Panc1 (cell line): ENCODE measurements at regions not wholly inside any gene's neighbourhood (a gene's known extent, or its start where the extent isn't known, plus 50 kb on each side); places are given as distances from the start of the nearest gene placed in this dataset.

ENCODE experiments used
- ATAC-seq: fragments of 200-7000 bp; cut with Tn5 transposase; 2 replicates; pipeline ENCODE4 v1.9.1; 2020; ENCODE audit warnings: mild to moderate bottlenecking, moderate library complexity
- BruUV-seq: library from RNA; stranded (reverse); fragments of 400-500 nt; replicated peaks from 2 replicates; lab custom pipeline; 2021; lab: Mats Ljungman, UMichigan
- CTCF ChIA-PET: fragments of 300-600 bp; sonication (Branson Sonifier 250); formaldehyde crosslinking; loops from one replicate; lab custom pipeline; 2022; ENCODE audit warnings: antibody characterized with exemption; lab: Charles Lee
- POLR2A ChIA-PET: fragments of 300-600 bp; sonication (Branson Sonifier 250); formaldehyde crosslinking; loops from one replicate; lab custom pipeline; 2022; ENCODE audit warnings: antibody characterized with exemption; lab: Charles Lee
- DNase-seq: peaks from one replicate; pipeline ENCODE4 v3.0.0-alpha.2; 2010; ENCODE audit warnings: low read depth, low spot score
- H3K27ac ChIP-seq: 2 replicates; pipeline ENCODE4 v1.5.1; 2011; ENCODE audit warnings: mild to moderate bottlenecking, low read length, inconsistent platforms
- H3K27me3 ChIP-seq: fragments of 200-500 bp; sonication (Bioruptor generic); 2 replicates; pipeline ENCODE4 v1.6.0; 2014; ENCODE audit warnings: low read length, inconsistent platforms; ENCODE audit not compliant: control insufficient read depth, insufficient read depth
- H3K36me3 ChIP-seq: fragments of 200-500 bp; sonication (Bioruptor generic); 2 replicates; pipeline ENCODE4 v1.5.1; 2014; ENCODE audit warnings: inconsistent platforms, mild to moderate bottlenecking, low read length, moderate library complexity; ENCODE audit not compliant: control insufficient read depth, insufficient read depth
- H3K4me1 ChIP-seq: 2 replicates; pipeline ENCODE4 v1.5.1; 2011; ENCODE audit warnings: inconsistent platforms, mild to moderate bottlenecking, low read length, moderate library complexity; ENCODE audit not compliant: control insufficient read depth, insufficient read depth
- H3K4me3 ChIP-seq, 2 experiments: 2 replicates each; pipeline ENCODE4 v1.5.1; 2011 to 2012; ENCODE audit warnings: low read depth in 2 of 2, low read length in 2 of 2, mild to moderate bottlenecking in 2 of 2, inconsistent platforms in 1 of 2, moderate library complexity in 1 of 2
- H3K9me3 ChIP-seq: fragments of 200-500 bp; sonication (Bioruptor generic); 2 replicates; pipeline ENCODE4 v1.5.1; 2014; ENCODE audit warnings: low read depth, mild to moderate bottlenecking, inconsistent platforms, low read length, moderate library complexity; ENCODE audit not compliant: control insufficient read depth, insufficient read depth
- POLR2AphosphoS5 ChIP-seq: IDR thresholded peaks from 2 replicates; pipeline ENCODE4 v1.6.1; 2012; ENCODE audit warnings: mild to moderate bottlenecking, low read depth, low read length, moderate library complexity
- SIN3A ChIP-seq: IDR thresholded peaks from 2 replicates; pipeline ENCODE4 v1.6.1; 2012; ENCODE audit warnings: low read depth, mild to moderate bottlenecking, low read length, moderate library complexity, borderline replicate concordance; ENCODE audit not compliant: insufficient read depth
- TCF7L2 ChIP-seq: IDR thresholded peaks from 2 replicates; pipeline ENCODE4 v1.6.1; 2011; ENCODE audit warnings: mild to moderate bottlenecking, low read depth, low read length, inconsistent platforms
- in situ Hi-C: cut with HindIII; loops from 2 replicates; pipeline ENCODE4 v1.10.0; 2016; ENCODE audit warnings: low sequenced_read_pairs, low pct_unique_long_range_greater_than_20kb
- intact Hi-C: fragments of 100-400 bp; cut with micrococcal nuclease; formaldehyde crosslinking; loops from one replicate; pipeline ENCODE4 v1.10.0; 2022; ENCODE audit not compliant: unreplicated experiment
- TF ChIP-seq, protein P1 (sequence below): fragments of 450-650 bp; IDR thresholded peaks from 2 replicates; pipeline ENCODE4 v1.5.1; 2017; ENCODE audit warnings: mild to moderate bottlenecking
- TF ChIP-seq, protein P2 (sequence below), 2 experiments: IDR thresholded peaks; 2 replicates each; pipeline ENCODE4 v1.6.1; 2011 to 2012; ENCODE audit warnings: low read depth in 2 of 2, control low read depth in 1 of 2, low read length in 1 of 2, mild to moderate bottlenecking in 1 of 2, moderate library complexity in 1 of 2; ENCODE audit not compliant: insufficient read depth in 1 of 2

DNA sequence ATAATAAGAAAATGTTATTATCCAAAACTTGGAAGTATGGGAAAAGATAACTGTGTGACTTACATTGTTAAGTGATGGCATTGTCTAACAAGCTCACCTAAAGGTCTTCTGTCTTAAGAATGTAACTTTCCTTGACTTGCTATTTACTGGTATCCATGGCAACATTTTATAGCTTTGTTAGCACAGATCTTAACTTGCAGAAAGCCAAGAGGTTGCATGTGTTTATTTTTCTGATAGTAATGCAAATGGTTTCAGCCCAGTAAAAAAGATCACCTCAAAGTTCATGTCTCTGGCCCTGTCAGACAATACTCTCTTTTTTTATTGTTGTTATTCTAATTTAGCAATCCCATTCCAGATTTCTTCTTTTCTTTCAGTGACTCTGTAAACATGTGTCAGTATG is 425.3 kb downstream of the SPRY1 start:
- ChIA-PET CTCF (no interaction called here), POLR2A (no interaction called here)
- no peak for DNase-seq
- Histone ChIP-seq H3K4me3 (no peak overlapping the region), H3K9me3 (no peaks in the 10 kb centered on the region), H3K27ac (no peak overlapping the region), H3K27me3 (no peaks in the 10 kb centered on the region), H3K36me3 (no peaks in the 10 kb centered on the region), H3K4me1 (no peaks in the 10 kb centered on the region)
- no peak for ATAC-seq
- BruUV-seq: no TSS peak
- in situ Hi-C loops (no loop called here), intact Hi-C loops (no loop called here)
- no peak for TF ChIP-seq SIN3A
- TF ChIP-seq, protein P1, sequence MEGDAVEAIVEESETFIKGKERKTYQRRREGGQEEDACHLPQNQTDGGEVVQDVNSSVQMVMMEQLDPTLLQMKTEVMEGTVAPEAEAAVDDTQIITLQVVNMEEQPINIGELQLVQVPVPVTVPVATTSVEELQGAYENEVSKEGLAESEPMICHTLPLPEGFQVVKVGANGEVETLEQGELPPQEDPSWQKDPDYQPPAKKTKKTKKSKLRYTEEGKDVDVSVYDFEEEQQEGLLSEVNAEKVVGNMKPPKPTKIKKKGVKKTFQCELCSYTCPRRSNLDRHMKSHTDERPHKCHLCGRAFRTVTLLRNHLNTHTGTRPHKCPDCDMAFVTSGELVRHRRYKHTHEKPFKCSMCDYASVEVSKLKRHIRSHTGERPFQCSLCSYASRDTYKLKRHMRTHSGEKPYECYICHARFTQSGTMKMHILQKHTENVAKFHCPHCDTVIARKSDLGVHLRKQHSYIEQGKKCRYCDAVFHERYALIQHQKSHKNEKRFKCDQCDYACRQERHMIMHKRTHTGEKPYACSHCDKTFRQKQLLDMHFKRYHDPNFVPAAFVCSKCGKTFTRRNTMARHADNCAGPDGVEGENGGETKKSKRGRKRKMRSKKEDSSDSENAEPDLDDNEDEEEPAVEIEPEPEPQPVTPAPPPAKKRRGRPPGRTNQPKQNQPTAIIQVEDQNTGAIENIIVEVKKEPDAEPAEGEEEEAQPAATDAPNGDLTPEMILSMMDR: no peak
- no peak for TF ChIP-seq TCF7L2
- no peak for TF ChIP-seq POLR2AphosphoS5
- TF ChIP-seq, protein P2, sequence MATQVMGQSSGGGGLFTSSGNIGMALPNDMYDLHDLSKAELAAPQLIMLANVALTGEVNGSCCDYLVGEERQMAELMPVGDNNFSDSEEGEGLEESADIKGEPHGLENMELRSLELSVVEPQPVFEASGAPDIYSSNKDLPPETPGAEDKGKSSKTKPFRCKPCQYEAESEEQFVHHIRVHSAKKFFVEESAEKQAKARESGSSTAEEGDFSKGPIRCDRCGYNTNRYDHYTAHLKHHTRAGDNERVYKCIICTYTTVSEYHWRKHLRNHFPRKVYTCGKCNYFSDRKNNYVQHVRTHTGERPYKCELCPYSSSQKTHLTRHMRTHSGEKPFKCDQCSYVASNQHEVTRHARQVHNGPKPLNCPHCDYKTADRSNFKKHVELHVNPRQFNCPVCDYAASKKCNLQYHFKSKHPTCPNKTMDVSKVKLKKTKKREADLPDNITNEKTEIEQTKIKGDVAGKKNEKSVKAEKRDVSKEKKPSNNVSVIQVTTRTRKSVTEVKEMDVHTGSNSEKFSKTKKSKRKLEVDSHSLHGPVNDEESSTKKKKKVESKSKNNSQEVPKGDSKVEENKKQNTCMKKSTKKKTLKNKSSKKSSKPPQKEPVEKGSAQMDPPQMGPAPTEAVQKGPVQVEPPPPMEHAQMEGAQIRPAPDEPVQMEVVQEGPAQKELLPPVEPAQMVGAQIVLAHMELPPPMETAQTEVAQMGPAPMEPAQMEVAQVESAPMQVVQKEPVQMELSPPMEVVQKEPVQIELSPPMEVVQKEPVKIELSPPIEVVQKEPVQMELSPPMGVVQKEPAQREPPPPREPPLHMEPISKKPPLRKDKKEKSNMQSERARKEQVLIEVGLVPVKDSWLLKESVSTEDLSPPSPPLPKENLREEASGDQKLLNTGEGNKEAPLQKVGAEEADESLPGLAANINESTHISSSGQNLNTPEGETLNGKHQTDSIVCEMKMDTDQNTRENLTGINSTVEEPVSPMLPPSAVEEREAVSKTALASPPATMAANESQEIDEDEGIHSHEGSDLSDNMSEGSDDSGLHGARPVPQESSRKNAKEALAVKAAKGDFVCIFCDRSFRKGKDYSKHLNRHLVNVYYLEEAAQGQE (IDR thresholded peaks at IDR 0.05; ENCODE audit: insufficient read depth in 1 of 2, low read depth in 2 of 2, low read length in 1 of 2): no peak

DNA sequence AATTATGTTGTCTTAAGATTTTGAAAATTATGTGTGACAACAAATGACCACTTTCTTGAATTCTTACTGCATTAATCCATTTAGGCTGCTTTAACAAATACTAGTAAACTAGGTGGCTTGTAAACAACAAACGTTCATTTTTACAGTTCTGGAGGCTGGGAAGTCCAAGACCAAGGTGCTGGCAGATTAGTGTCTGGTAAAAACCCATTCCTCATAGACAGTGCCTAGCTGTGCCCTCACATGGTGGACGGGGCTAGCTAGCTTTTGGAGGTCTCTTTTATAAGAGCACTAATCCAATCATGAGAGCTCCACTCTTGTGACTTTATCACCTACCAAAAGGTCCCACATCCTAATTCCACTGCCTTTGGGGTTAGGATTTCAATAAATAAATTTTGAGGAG is 425.8 kb downstream of the SPRY1 start:
- POLR2A ChIA-PET: no interaction called here
- DNase-seq (no peak), ATAC-seq (no peak)
- TF ChIP-seq, protein P1: no peak
- TF ChIP-seq POLR2AphosphoS5: no peak
- no peak for TF ChIP-seq TCF7L2
- no peak for TF ChIP-seq SIN3A
- TF ChIP-seq, protein P2 (IDR thresholded peaks at IDR 0.05; ENCODE audit: insufficient read depth in 1 of 2, low read depth in 2 of 2, low read length in 1 of 2): no peak
- CTCF ChIA-PET: no interaction called here
- Histone ChIP-seq H3K27ac (no peak overlapping the region; the same call in 1 of the 2 replicates), H3K4me1 (no peaks in the 10 kb centered on the region), H3K9me3 (no peaks in the 10 kb centered on the region), H3K4me3 (no peak overlapping the region), H3K36me3 (no peaks in the 10 kb centered on the region), H3K27me3 (no peaks in the 10 kb centered on the region)
- intact Hi-C loops: no loop called here
- in situ Hi-C loops: no loop called here
- no TSS peak for BruUV-seq
